HEK293T (cell line): ENCODE measurements at regions not wholly inside any gene's neighbourhood (a gene's known extent, or its start where the extent isn't known, plus 50 kb on each side); places are given as distances from the start of the nearest gene placed in this dataset.

Experiments
- CTCF ChIA-PET: fragments of 350-600 bp; formaldehyde crosslinking; extraction: SDS; loops from one replicate; lab custom pipeline; 2021; ENCODE audit warnings: antibody characterized with exemption, inconsistent platforms; lab: Yijun Ruan, JAX
- POLR2A ChIA-PET: fragments of 350-600 bp; formaldehyde crosslinking; extraction: SDS; loops from one replicate; lab custom pipeline; 2020; ENCODE audit warnings: antibody characterized with exemption, inconsistent platforms; lab: Yijun Ruan, JAX
- DNase-seq: peaks from one replicate; pipeline ENCODE4 v3.0.0; 2012; ENCODE audit warnings: mixed read lengths; ENCODE audit errors: extremely low spot score
- ARNT ChIP-seq: fragments of 450-650 bp; IDR thresholded peaks from 2 replicates; pipeline ENCODE4 v1.6.1; 2017; ENCODE audit warnings: mild to moderate bottlenecking
- BHLHE40 ChIP-seq: fragments of 450-650 bp; IDR thresholded peaks from 2 replicates; pipeline ENCODE4 v1.6.1; 2016; ENCODE audit warnings: mild to moderate bottlenecking, moderate library complexity, borderline replicate concordance
- CTBP1 ChIP-seq: fragments of 450-650 bp; IDR thresholded peaks from 2 replicates; pipeline ENCODE4 v1.6.1; 2016; ENCODE audit warnings: borderline replicate concordance
- ELF4 ChIP-seq: fragments of 450-650 bp; IDR thresholded peaks from 2 replicates; pipeline ENCODE4 v1.6.1; 2017; ENCODE audit warnings: antibody characterized with exemption
- FOXA1 ChIP-seq: fragments of 450-650 bp; IDR thresholded peaks from 2 replicates; pipeline ENCODE4 v1.6.1; 2016; ENCODE audit warnings: mild to moderate bottlenecking
- FOXK2 ChIP-seq: fragments of 450-650 bp; IDR thresholded peaks from 2 replicates; pipeline ENCODE4 v1.6.1; 2016; ENCODE audit warnings: mild to moderate bottlenecking
- FOXM1 ChIP-seq: fragments of 450-650 bp; IDR thresholded peaks from 2 replicates; pipeline ENCODE4 v1.6.1; 2017; ENCODE audit warnings: mild to moderate bottlenecking, borderline replicate concordance
- HDGF ChIP-seq: fragments of 450-650 bp; IDR thresholded peaks from 2 replicates; pipeline ENCODE4 v1.6.1; 2017; ENCODE audit warnings: antibody characterized with exemption, borderline replicate concordance
- L3MBTL2 ChIP-seq: fragments of 450-650 bp; conservative IDR thresholded peaks from 2 replicates; pipeline ENCODE4 v1.6.1; 2016; ENCODE audit warnings: mild to moderate bottlenecking
- LEF1 ChIP-seq: fragments of 450-650 bp; IDR thresholded peaks from 2 replicates; pipeline ENCODE4 v1.6.1; 2017; ENCODE audit warnings: mild to moderate bottlenecking, borderline replicate concordance
- NFRKB ChIP-seq: fragments of 450-650 bp; IDR thresholded peaks from 2 replicates; pipeline ENCODE4 v1.6.1; 2016; ENCODE audit warnings: mild to moderate bottlenecking, moderate library complexity
- PKNOX1 ChIP-seq: fragments of 450-650 bp; IDR thresholded peaks from 2 replicates; pipeline ENCODE4 v1.6.1; 2016
- SP1 ChIP-seq: fragments of 450-650 bp; IDR thresholded peaks from 2 replicates; pipeline ENCODE4 v1.6.1; 2017
- SUZ12 ChIP-seq: fragments of 450-650 bp; IDR thresholded peaks from 2 replicates; pipeline ENCODE4 v1.6.1; 2016; ENCODE audit warnings: mild to moderate bottlenecking
- TARDBP ChIP-seq: fragments of 450-650 bp; IDR thresholded peaks from 2 replicates; pipeline ENCODE4 v1.6.1; 2016
- ZNF384 ChIP-seq: fragments of 450-650 bp; IDR thresholded peaks from 2 replicates; pipeline ENCODE4 v1.6.1; 2016

- DNase-seq = no peak
- ChIA-PET POLR2A (no interaction called here), CTCF (interaction anchor here (0.6 kb wide), 1 partner anchor 61 kb away, joined by 3 read pairs; no protein-coding TSS in a partner anchor)
- TF ChIP-seq L3MBTL2 (no peak), TARDBP (no peak), FOXA1 (no peak), SUZ12 (no peak), PKNOX1 (no peak), BHLHE40 (no peak), LEF1 (no peak), SP1 (no peak), ARNT (no peak), HDGF (no peak), NFRKB (no peak), CTBP1 (no peak), FOXK2 (no peak), ZNF384 (no peak), FOXM1 (no peak), ELF4 (no peak)
Observed at GRCh38 chr16:11437069-11437468, 91.8 kb downstream of the RMI2 start.

GRCh38 chr16:11439790-11440656 is 94.8 kb downstream of the RMI2 start:
- ChIA-PET CTCF (no interaction called here), POLR2A (no interaction called here)
- TF ChIP-seq ARNT = no peak
- TF ChIP-seq BHLHE40 = no peak
- TF ChIP-seq FOXA1 = no peak
- DNase-seq = no peak

GRCh38 chr16:11440657-11441012 is 95.4 kb downstream of the RMI2 start:
- CTCF ChIA-PET = no interaction called here
- no peak for DNase-seq
- TF ChIP-seq FOXM1 (no peak), SP1 (no peak), FOXA1 (no peak), SUZ12 (no peak), ELF4 (no peak), ZNF384 (no peak), FOXK2 (no peak), PKNOX1 (no peak), HDGF (no peak), ARNT (no peak), NFRKB (no peak), TARDBP (no peak), LEF1 (no peak), CTBP1 (no peak), BHLHE40 (no peak)
- POLR2A ChIA-PET = no interaction called here

- ChIA-PET CTCF (interaction anchor here (0.5 to 0.6 kb wide), 2 partner anchors 9 to 931 kb away, joined by 3 to 4 read pairs; no protein-coding TSS in a partner anchor), POLR2A (no interaction called here)
- TF ChIP-seq L3MBTL2 (no peak), BHLHE40 (no peak), TARDBP (no peak), PKNOX1 (no peak), SUZ12 (no peak), FOXM1 (no peak), HDGF (no peak), SP1 (no peak), ARNT (no peak), ELF4 (no peak), ZNF384 (no peak), LEF1 (no peak), CTBP1 (no peak), NFRKB (no peak), FOXK2 (no peak), FOXA1 (no peak)
Observed at GRCh38 chr16:11445486-11445885, 100.2 kb downstream of the RMI2 start.

GRCh38 chr16:11446566-11447119 is 101.4 kb downstream of the RMI2 start:
- POLR2A ChIA-PET = no interaction called here
- CTCF ChIA-PET = no interaction called here
- DNase-seq = no peak
- no peak for TF ChIP-seq LEF1

More at GRCh38 chr16:11445486-11445885, 100.2 kb downstream of the RMI2 start:
- DNase-seq = no peak

- ChIA-PET CTCF (no interaction called here), POLR2A (no interaction called here)
- DNase-seq = no peak
- TF ChIP-seq TARDBP (no peak), FOXM1 (no peak), FOXK2 (no peak), BHLHE40 (no peak), PKNOX1 (no peak), ARNT (no peak), FOXA1 (no peak), ZNF384 (no peak), SUZ12 (no peak), CTBP1 (no peak), SP1 (no peak)
Observed at GRCh38 chr16:11447272-11447671, 102.0 kb downstream of the RMI2 start.
